Liver (tissue), 8 donors: ENCODE measurements at regions not wholly inside any gene's neighbourhood (a gene's known extent, or its start where the extent isn't known, plus 50 kb on each side); places are given as distances from the start of the nearest gene placed in this dataset.

Experiments used
- DNase-seq: peaks from one replicate; pipeline ENCODE4 v3.0.0-alpha.2; 2017; ENCODE audit warnings: low spot score
- H3K27ac ChIP-seq, 2 donors: one replicate each; pipeline ENCODE4 v1.7.0; 2013; ENCODE audit warnings: inconsistent platforms in 2 of 2, low read length in 2 of 2, control low read depth in 1 of 2, low read depth in 1 of 2, mild to moderate bottlenecking in 1 of 2
- H3K27me3 ChIP-seq, 4 donors: one replicate each; pipeline versions ENCODE4 v1.6.1 to v1.7.0; 2013; ENCODE audit warnings: low read length in 3 of 4, inconsistent platforms in 1 of 4, mild to moderate bottlenecking in 1 of 4, moderate library complexity in 1 of 4; ENCODE audit not compliant: control insufficient read depth in 4 of 4, insufficient read depth in 4 of 4
- H3K36me3 ChIP-seq, 4 donors: one replicate each; pipeline versions ENCODE4 v1.6.1 to v1.7.0; 2013; ENCODE audit warnings: low read length in 3 of 4, mild to moderate bottlenecking in 3 of 4, low read depth in 1 of 4, moderate library complexity in 1 of 4; ENCODE audit not compliant: control insufficient read depth in 4 of 4, insufficient read depth in 3 of 4
- H3K4me1 ChIP-seq, 4 donors: one replicate each; pipeline versions ENCODE4 v1.6.1 to v1.7.0; 2013; ENCODE audit warnings: low read length in 3 of 4, mild to moderate bottlenecking in 3 of 4, moderate library complexity in 1 of 4; ENCODE audit not compliant: control insufficient read depth in 4 of 4, insufficient read depth in 4 of 4
- H3K4me3 ChIP-seq, 3 donors: one replicate each; pipeline versions ENCODE4 v1.6.1 to v1.7.0; 2013; ENCODE audit warnings: low read length in 3 of 3, control low read depth in 1 of 3, low read depth in 1 of 3, mild to moderate bottlenecking in 1 of 3
- H3K9ac ChIP-seq, 2 donors: one replicate each; pipeline ENCODE4 v1.7.0; 2013; ENCODE audit warnings: low read length in 2 of 2, mild to moderate bottlenecking in 2 of 2, moderate library complexity in 2 of 2, control low read depth in 1 of 2, low read depth in 1 of 2
- H3K9me3 ChIP-seq, 4 donors: one replicate each; pipeline versions ENCODE4 v1.6.1 to v1.7.0; 2013; ENCODE audit warnings: low read length in 3 of 4; ENCODE audit not compliant: control insufficient read depth in 4 of 4
- EGR1 ChIP-seq, 2 donors: IDR thresholded peaks; 2 replicates each; pipeline ENCODE4 v1.6.1; 2016 to 2018; ENCODE audit warnings: antibody characterized with exemption in 2 of 2, low read depth in 2 of 2
- FOXA1 ChIP-seq: IDR thresholded peaks from 2 replicates; pipeline ENCODE4 v1.6.1; 2016; ENCODE audit warnings: antibody characterized with exemption
- FOXA2 ChIP-seq: IDR thresholded peaks from 2 replicates; pipeline ENCODE4 v1.6.1; 2016; ENCODE audit warnings: antibody characterized with exemption
- GABPA ChIP-seq, 2 donors: IDR thresholded peaks in 1 of 2; conservative IDR thresholded peaks in 1 of 2; 2 replicates each; pipeline ENCODE4 v1.6.1; 2016; ENCODE audit warnings: antibody characterized with exemption in 2 of 2, mild to moderate bottlenecking in 1 of 2, moderate library complexity in 1 of 2
- HNF4A ChIP-seq, 2 donors: conservative IDR thresholded peaks; 2 replicates each; pipeline ENCODE4 v1.6.1; 2016; ENCODE audit warnings: antibody characterized with exemption in 2 of 2, mild to moderate bottlenecking in 2 of 2
- HNF4G ChIP-seq: IDR thresholded peaks from 2 replicates; pipeline ENCODE4 v1.6.1; 2016; ENCODE audit warnings: antibody characterized with exemption
- JUND ChIP-seq, 2 donors: IDR thresholded peaks; 2 replicates each; pipeline ENCODE4 v1.6.1; 2016; ENCODE audit warnings: antibody characterized with exemption in 2 of 2
- NR2F2 ChIP-seq: IDR thresholded peaks from 2 replicates; pipeline ENCODE4 v1.6.1; 2016; ENCODE audit warnings: antibody characterized with exemption
- RAD21 ChIP-seq, 2 donors: IDR thresholded peaks; 2 replicates each; pipeline ENCODE4 v1.6.1; 2016; ENCODE audit warnings: antibody characterized with exemption in 2 of 2, mild to moderate bottlenecking in 2 of 2
- RXRA ChIP-seq, 2 donors: IDR thresholded peaks; 2 replicates each; pipeline ENCODE4 v1.6.1; 2017 to 2018; ENCODE audit warnings: antibody characterized with exemption in 2 of 2, mild to moderate bottlenecking in 1 of 2
- TAF1 ChIP-seq: conservative IDR thresholded peaks from 2 replicates; pipeline ENCODE4 v1.6.1; 2016; ENCODE audit warnings: antibody characterized with exemption, mild to moderate bottlenecking
- YY1 ChIP-seq: IDR thresholded peaks from 2 replicates; pipeline ENCODE4 v1.6.1; 2016; ENCODE audit warnings: antibody characterized with exemption, mild to moderate bottlenecking
- WGBS: extraction: QIAGEN DNeasy Blood & Tissue Kit; methylation state at CpG from one replicate; pipeline ENCODE4 v1.1.7; 2013; 5-methylcytosine and 5-hydroxymethylcytosine counted together
- TF ChIP-seq, protein P1 (sequence below): IDR thresholded peaks from 2 replicates; pipeline ENCODE4 v1.6.1; 2016; ENCODE audit warnings: antibody characterized with exemption, mild to moderate bottlenecking
- TF ChIP-seq, protein P2 (sequence below): fragments of 150-350 bp; IDR thresholded peaks from 2 replicates; pipeline ENCODE4 v1.5.1; 2017; ENCODE audit warnings: improper control_type of control experiment, low read depth, low read length; ENCODE audit not compliant: missing input control
- TF ChIP-seq, protein P3 (sequence below): IDR thresholded peaks from 2 replicates; pipeline ENCODE4 v1.6.1; 2016; ENCODE audit warnings: antibody characterized with exemption
- TF ChIP-seq, protein P4 (sequence below): IDR thresholded peaks from 2 replicates; pipeline ENCODE4 v1.6.1; 2016; ENCODE audit warnings: antibody characterized with exemption
- donor health status: healthy.
- donor health status: healthy.
- donor health status: healthy.
- donor health status: healthy.
- donor health status: healthy.

DNA sequence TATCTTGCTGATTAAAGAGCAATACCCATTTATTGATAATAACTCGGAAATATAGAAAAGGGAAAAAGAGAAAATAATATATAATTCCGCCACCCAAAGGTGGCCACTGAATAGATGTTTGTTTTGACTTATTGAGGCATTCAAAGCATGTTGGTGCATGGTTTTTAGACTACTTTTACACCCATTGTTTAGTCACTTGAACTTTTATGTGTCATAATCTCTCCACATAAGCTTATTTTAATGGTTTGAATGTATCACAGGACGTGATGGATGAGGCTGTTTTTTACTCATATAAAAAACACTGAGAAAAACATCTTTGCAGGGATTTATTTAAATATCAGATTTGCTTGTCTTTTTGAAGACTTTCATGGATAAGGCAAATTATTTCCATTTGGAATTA, 120.4 kb downstream of the ACKR3 start:
- Histone ChIP-seq H3K27ac (no peak overlapping the region), H3K9me3 (no peaks in the 10 kb centered on the region), H3K4me1 (peaks cover 0 to 5% (median 0%) of the 10 kb centered on the region in 4 donors), H3K36me3 (no peaks in the 10 kb centered on the region), H3K27me3 (no peaks in the 10 kb centered on the region), H3K9ac (no peak overlapping the region), H3K4me3 (no peak overlapping the region)
- TF ChIP-seq, protein P1, sequence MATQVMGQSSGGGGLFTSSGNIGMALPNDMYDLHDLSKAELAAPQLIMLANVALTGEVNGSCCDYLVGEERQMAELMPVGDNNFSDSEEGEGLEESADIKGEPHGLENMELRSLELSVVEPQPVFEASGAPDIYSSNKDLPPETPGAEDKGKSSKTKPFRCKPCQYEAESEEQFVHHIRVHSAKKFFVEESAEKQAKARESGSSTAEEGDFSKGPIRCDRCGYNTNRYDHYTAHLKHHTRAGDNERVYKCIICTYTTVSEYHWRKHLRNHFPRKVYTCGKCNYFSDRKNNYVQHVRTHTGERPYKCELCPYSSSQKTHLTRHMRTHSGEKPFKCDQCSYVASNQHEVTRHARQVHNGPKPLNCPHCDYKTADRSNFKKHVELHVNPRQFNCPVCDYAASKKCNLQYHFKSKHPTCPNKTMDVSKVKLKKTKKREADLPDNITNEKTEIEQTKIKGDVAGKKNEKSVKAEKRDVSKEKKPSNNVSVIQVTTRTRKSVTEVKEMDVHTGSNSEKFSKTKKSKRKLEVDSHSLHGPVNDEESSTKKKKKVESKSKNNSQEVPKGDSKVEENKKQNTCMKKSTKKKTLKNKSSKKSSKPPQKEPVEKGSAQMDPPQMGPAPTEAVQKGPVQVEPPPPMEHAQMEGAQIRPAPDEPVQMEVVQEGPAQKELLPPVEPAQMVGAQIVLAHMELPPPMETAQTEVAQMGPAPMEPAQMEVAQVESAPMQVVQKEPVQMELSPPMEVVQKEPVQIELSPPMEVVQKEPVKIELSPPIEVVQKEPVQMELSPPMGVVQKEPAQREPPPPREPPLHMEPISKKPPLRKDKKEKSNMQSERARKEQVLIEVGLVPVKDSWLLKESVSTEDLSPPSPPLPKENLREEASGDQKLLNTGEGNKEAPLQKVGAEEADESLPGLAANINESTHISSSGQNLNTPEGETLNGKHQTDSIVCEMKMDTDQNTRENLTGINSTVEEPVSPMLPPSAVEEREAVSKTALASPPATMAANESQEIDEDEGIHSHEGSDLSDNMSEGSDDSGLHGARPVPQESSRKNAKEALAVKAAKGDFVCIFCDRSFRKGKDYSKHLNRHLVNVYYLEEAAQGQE, result no peak
- TF ChIP-seq FOXA1 (no peak), JUND (IDR thresholded peaks at IDR 0.05) (no peak), GABPA (IDR thresholded peaks at IDR 0.05 in 1 of 2, conservative IDR thresholded peaks at IDR 0.05 in 1 of 2) (no peak), EGR1 (IDR thresholded peaks at IDR 0.05; ENCODE audit: low read depth in 2 of 2) (no peak)
- TF ChIP-seq, protein P2, sequence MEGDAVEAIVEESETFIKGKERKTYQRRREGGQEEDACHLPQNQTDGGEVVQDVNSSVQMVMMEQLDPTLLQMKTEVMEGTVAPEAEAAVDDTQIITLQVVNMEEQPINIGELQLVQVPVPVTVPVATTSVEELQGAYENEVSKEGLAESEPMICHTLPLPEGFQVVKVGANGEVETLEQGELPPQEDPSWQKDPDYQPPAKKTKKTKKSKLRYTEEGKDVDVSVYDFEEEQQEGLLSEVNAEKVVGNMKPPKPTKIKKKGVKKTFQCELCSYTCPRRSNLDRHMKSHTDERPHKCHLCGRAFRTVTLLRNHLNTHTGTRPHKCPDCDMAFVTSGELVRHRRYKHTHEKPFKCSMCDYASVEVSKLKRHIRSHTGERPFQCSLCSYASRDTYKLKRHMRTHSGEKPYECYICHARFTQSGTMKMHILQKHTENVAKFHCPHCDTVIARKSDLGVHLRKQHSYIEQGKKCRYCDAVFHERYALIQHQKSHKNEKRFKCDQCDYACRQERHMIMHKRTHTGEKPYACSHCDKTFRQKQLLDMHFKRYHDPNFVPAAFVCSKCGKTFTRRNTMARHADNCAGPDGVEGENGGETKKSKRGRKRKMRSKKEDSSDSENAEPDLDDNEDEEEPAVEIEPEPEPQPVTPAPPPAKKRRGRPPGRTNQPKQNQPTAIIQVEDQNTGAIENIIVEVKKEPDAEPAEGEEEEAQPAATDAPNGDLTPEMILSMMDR, result no peak
- WGBS, result 94% methylated on average over 3 of the region's 3 CpGs
- DNase-seq, result no peak

DNA sequence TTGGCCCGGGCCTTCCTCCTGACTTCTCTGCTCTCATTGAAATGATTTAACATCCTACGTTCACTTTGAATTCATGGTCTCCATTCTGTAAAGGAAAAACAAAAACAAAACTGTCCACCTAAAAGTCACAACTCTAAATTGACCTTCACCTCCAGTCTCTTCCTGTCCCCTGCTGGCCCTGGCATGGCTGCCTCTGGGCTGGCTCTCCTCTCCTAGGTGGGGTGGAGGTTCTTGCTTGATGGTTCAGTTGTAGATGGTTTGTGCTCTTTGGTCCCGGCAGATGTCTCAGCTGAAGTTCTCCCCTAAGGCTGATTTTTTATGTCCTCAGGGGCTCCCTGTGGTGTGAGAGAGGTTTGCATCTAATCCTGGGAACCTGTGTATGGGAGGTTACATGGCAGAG, 121.1 kb downstream of the ACKR3 start:
- H3K27ac ChIP-seq, result no peak overlapping the region
- H3K27me3 ChIP-seq, result no peaks in the 10 kb centered on the region
- H3K4me1 ChIP-seq, result peaks cover 0 to 5% (median 0%) of the 10 kb centered on the region in 4 donors
- H3K4me3 ChIP-seq, result no peak overlapping the region
- H3K9ac ChIP-seq, result no peak overlapping the region
- WGBS, result 97% methylated on average over 3 of the region's 3 CpGs
- DNase-seq, result no peak
- no peak for TF ChIP-seq FOXA2
- no peak for TF ChIP-seq FOXA1
- no peak for TF ChIP-seq RXRA (IDR thresholded peaks at IDR 0.05)
- TF ChIP-seq HNF4G, result no peak
- TF ChIP-seq HNF4A (conservative IDR thresholded peaks at IDR 0.05), result no peak
- TF ChIP-seq JUND (IDR thresholded peaks at IDR 0.05), result no peak
- no peak for TF ChIP-seq GABPA (IDR thresholded peaks at IDR 0.05 in 1 of 2, conservative IDR thresholded peaks at IDR 0.05 in 1 of 2)
- TF ChIP-seq NR2F2, result no peak
- TF ChIP-seq, protein P3, sequence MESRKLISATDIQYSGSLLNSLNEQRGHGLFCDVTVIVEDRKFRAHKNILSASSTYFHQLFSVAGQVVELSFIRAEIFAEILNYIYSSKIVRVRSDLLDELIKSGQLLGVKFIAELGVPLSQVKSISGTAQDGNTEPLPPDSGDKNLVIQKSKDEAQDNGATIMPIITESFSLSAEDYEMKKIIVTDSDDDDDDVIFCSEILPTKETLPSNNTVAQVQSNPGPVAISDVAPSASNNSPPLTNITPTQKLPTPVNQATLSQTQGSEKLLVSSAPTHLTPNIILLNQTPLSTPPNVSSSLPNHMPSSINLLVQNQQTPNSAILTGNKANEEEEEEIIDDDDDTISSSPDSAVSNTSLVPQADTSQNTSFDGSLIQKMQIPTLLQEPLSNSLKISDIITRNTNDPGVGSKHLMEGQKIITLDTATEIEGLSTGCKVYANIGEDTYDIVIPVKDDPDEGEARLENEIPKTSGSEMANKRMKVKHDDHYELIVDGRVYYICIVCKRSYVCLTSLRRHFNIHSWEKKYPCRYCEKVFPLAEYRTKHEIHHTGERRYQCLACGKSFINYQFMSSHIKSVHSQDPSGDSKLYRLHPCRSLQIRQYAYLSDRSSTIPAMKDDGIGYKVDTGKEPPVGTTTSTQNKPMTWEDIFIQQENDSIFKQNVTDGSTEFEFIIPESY, result no peak
- TF ChIP-seq YY1, result no peak
- TF ChIP-seq RAD21 (IDR thresholded peaks at IDR 0.05), result no peak
- TF ChIP-seq, protein P4, sequence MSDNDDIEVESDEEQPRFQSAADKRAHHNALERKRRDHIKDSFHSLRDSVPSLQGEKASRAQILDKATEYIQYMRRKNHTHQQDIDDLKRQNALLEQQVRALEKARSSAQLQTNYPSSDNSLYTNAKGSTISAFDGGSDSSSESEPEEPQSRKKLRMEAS, result no peak
- no peak for TF ChIP-seq EGR1 (IDR thresholded peaks at IDR 0.05; ENCODE audit: low read depth in 2 of 2)
- TF ChIP-seq TAF1, result no peak
- TF ChIP-seq, protein P1, result no peak
- H3K36me3 ChIP-seq, result no peaks in the 10 kb centered on the region
- H3K9me3 ChIP-seq, result no peaks in the 10 kb centered on the region
